OCI-LY7 (cell line): ENCODE measurements at regions not wholly inside any gene's neighbourhood (a gene's known extent, or its start where the extent isn't known, plus 50 kb on each side); places are given as distances from the start of the nearest gene placed in this dataset.

ENCODE experiments used
- BruUV-seq: library from RNA; stranded (reverse); fragments of 400-500 nt; replicated peaks from 2 replicates; lab custom pipeline; 2021; lab: Mats Ljungman, UMichigan
- CTCF ChIA-PET: fragments of 300-600 bp; sonication (Branson Sonifier 250); formaldehyde crosslinking; loops from one replicate; lab custom pipeline; 2022; ENCODE audit warnings: antibody characterized with exemption; ENCODE audit not compliant: unreplicated experiment; lab: Charles Lee
- POLR2A ChIA-PET: fragments of 300-600 bp; sonication (Branson Sonifier 250); formaldehyde crosslinking; loops from one replicate; lab custom pipeline; 2022; ENCODE audit warnings: antibody characterized with exemption; lab: Charles Lee
- DNase-seq: peaks from one replicate; pipeline ENCODE4 v3.0.0-alpha.2; 2015; ENCODE audit warnings: low spot score
- H2AFZ ChIP-seq: fragments of 200-600 bp; sonication (generic), shearing (Covaris generic); 2 replicates; pipeline ENCODE4 v1.6.1; 2014; ENCODE audit warnings: mild to moderate bottlenecking, antibody characterized with exemption, low read length, moderate library complexity
- H3K27ac ChIP-seq: fragments of 200-600 bp; sonication (generic); 2 replicates; pipeline ENCODE4 v1.5.1; 2014; ENCODE audit warnings: mixed run types, low read depth, mild to moderate bottlenecking, moderate library complexity, low read length, inconsistent platforms; ENCODE audit not compliant: poor library complexity, severe bottlenecking
- H3K36me3 ChIP-seq: fragments of 200-600 bp; sonication (generic); 2 replicates; pipeline ENCODE4 v1.6.1; 2014; ENCODE audit warnings: mild to moderate bottlenecking, antibody characterized with exemption, low read length, moderate library complexity, mixed read lengths; ENCODE audit not compliant: insufficient read depth
- H3K4me1 ChIP-seq: fragments of 200-600 bp; sonication (generic); 2 replicates; pipeline ENCODE4 v1.5.1; 2014; ENCODE audit warnings: mild to moderate bottlenecking, low read length; ENCODE audit not compliant: insufficient read depth, poor library complexity, severe bottlenecking
- H3K4me2 ChIP-seq: fragments of 200-600 bp; sonication (generic); 2 replicates; pipeline ENCODE4 v1.6.1; 2014; ENCODE audit warnings: mild to moderate bottlenecking, low read length
- H3K4me3 ChIP-seq: fragments of 200-600 bp; sonication (generic); 2 replicates; pipeline ENCODE4 v1.5.1; 2014; ENCODE audit warnings: mild to moderate bottlenecking, low read depth, low read length; ENCODE audit not compliant: poor library complexity, severe bottlenecking
- H3K79me2 ChIP-seq: fragments of 200-600 bp; sonication (generic); 2 replicates; pipeline ENCODE4 v1.6.1; 2016; ENCODE audit warnings: low read depth, mild to moderate bottlenecking, low read length, moderate library complexity, mixed read lengths; ENCODE audit not compliant: insufficient read depth
- H3K9me2 ChIP-seq: fragments of 200-600 bp; sonication (generic); 2 replicates; pipeline ENCODE4 v1.6.1; 2016; ENCODE audit warnings: mild to moderate bottlenecking, low read length, mixed read lengths; ENCODE audit not compliant: insufficient read depth
- H3K9me3 ChIP-seq: fragments of 200-600 bp; sonication (generic); 2 replicates; pipeline ENCODE4 v1.6.1; 2014; ENCODE audit warnings: mild to moderate bottlenecking, mixed run types, low read length, mixed read lengths
- H4K20me1 ChIP-seq: fragments of 200-600 bp; sonication (generic); 2 replicates; pipeline ENCODE4 v1.6.1; 2014; ENCODE audit warnings: mild to moderate bottlenecking, antibody characterized with exemption, low read length, moderate library complexity, mixed read lengths; ENCODE audit not compliant: insufficient read depth
- CTCF ChIP-seq: fragments of 200-600 bp; sonication (generic); conservative IDR thresholded peaks from 2 replicates; pipeline ENCODE4 v1.5.1; 2014; ENCODE audit warnings: mild to moderate bottlenecking, antibody characterized with exemption, low read length, moderate library complexity, mixed read lengths
- EZH2phosphoT487 ChIP-seq: fragments of 200-600 bp; sonication (generic); IDR thresholded peaks from 2 replicates; pipeline ENCODE4 v1.6.1; 2018; ENCODE audit warnings: low read depth, borderline replicate concordance, mild to moderate bottlenecking, mixed run types, antibody characterized with exemption, low read length, moderate library complexity, mixed read lengths
- intact Hi-C: fragments of 100-400 bp; cut with micrococcal nuclease; formaldehyde crosslinking; loops from one replicate; pipeline ENCODE4 v1.10.0; 2022; ENCODE audit not compliant: unreplicated experiment

DNA sequence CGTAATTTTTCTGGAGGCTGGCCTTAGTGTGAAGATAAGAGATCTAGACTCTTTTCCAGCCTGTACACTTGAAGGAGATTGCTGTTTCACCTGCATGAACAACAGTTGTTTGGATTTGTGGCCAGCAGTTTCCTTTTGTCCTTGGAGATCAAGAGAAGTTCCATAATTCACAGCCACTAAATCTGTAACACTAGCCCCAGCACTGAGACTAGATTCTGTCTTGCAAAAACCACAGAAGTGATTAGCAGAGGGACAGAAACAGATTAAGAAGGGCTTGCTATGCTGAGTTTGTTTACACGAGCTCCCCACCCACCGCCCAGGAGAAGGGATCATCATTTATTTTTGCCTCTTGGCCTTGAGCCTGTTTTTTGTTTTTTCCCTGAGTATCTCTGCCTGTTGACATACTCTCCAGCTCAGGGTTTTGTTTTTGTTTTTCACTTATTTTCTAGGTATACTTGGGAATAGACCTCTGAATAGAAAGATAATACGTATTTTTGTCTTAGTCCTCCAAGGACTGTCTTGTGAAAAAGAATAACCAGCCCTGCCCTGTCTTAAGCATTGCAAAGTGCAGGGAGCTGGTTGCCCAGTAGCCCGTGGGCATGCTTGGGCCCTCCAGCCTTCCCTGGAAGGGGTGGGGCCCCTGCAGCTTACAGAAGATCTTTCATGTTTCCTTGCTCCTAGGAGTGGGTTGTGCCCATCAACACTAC, 93.1 kb upstream of the SOX4 start:
- intact Hi-C loops = no loop called here
- CTCF ChIA-PET = no interaction called here
- no peaks in the 10 kb centered on the region for H3K4me1 ChIP-seq

DNA sequence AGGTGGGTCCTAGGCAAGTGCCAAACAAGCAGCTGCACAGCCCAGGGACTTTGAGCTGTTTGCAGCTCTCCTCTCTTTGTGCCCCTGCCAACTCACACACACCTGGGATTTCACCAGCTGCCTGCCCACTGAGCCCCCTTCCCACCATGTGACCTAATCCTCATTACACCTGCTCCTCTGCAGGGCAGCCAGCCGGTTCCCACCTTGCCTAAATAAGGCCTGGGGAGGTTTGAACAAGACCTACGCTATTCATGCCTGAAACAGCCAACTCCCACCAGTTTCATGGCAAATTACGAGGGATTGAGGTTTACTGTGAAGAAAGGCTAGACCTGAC, 92.6 kb upstream of the SOX4 start:
- Histone ChIP-seq H2AFZ (no peak overlapping the region), H3K27ac (no peak overlapping the region), H3K4me3 (no peak overlapping the region), H3K36me3 (no peaks in the 10 kb centered on the region), H3K4me1 (no peaks in the 10 kb centered on the region), H3K4me2 (no peak overlapping the region), H4K20me1 (no peaks in the 10 kb centered on the region), H3K9me3 (no peaks in the 10 kb centered on the region), H3K9me2 (no peaks in the 10 kb centered on the region), H3K79me2 (no peaks in the 10 kb centered on the region)
- DNase-seq = no peak
- ChIA-PET CTCF (no interaction called here), POLR2A (no interaction called here)
- no TSS peak for BruUV-seq
- TF ChIP-seq EZH2phosphoT487 (no peak), CTCF (no peak)
- intact Hi-C loops = no loop called here

More for the DNA sequence above, 93.1 kb upstream of the SOX4 start:
- H3K9me2 ChIP-seq = no peaks in the 10 kb centered on the region
- no peak overlapping the region for H2AFZ ChIP-seq
- POLR2A ChIA-PET = no interaction called here
- H3K4me2 ChIP-seq = no peak overlapping the region
- H4K20me1 ChIP-seq = no peaks in the 10 kb centered on the region
- no peak overlapping the region for H3K27ac ChIP-seq
- H3K36me3 ChIP-seq = no peaks in the 10 kb centered on the region
- no peak for DNase-seq
- no peaks in the 10 kb centered on the region for H3K79me2 ChIP-seq
- BruUV-seq = no TSS peak
- H3K4me3 ChIP-seq = no peak overlapping the region
- H3K9me3 ChIP-seq = no peaks in the 10 kb centered on the region
- TF ChIP-seq EZH2phosphoT487 (no peak), CTCF (no peak)

DNA sequence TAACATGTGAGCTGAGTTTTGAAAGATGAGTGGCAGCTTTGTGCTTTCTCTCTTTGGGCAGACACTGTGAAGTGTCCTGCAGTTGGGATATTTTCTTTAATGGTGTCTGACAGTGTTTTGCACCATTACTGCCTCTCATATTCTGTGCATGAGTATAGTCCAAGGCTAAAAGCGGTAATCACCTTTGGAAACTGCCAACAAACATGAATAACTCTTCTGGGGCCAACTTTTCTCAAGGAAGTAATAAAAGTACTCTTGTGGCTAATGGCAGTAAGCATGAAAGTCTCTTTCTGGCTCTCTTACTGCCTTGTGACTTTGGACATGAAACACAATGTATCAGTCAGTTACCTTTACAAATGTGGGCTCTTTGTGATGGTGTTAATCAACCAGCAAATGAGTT, 91.7 kb upstream of the SOX4 start:
- TF ChIP-seq EZH2phosphoT487 (no peak), CTCF (no peak)
- Histone ChIP-seq H3K4me1 (no peaks in the 10 kb centered on the region), H4K20me1 (no peaks in the 10 kb centered on the region), H3K9me3 (no peaks in the 10 kb centered on the region), H2AFZ (no peak overlapping the region), H3K9me2 (no peaks in the 10 kb centered on the region), H3K27ac (no peak overlapping the region), H3K79me2 (no peaks in the 10 kb centered on the region), H3K36me3 (no peaks in the 10 kb centered on the region), H3K4me2 (no peak overlapping the region), H3K4me3 (no peak overlapping the region)
- intact Hi-C loops = no loop called here
- POLR2A ChIA-PET = interaction anchor here (0.5 kb wide), 1 partner anchor 101 kb away, joined by 3 read pairs; no protein-coding TSS in a partner anchor
- CTCF ChIA-PET = no interaction called here
- BruUV-seq = no TSS peak
- DNase-seq = no peak
